ENCODE measurements at regions not wholly inside any gene's neighbourhood (a gene's known extent, or its start where the extent isn't known, plus 50 kb on each side); places are given as distances from the start of the nearest gene placed in this dataset.

GRCh38 chr1:9475061-9475627 is 64.1 kb upstream of the SLC25A33 start:
- H3K4me1 ChIP-seq (ENCODE audit: insufficient read depth, low read length): no peaks in the 10 kb centered on the region
- ATAC-seq (ENCODE audit: poor library complexity) (no peak), DNase-seq (no peak)
- Mint-ChIP-seq H3K9me3 (no peaks in the 10 kb centered on the region), H3K27ac (no peak overlapping the region), H3K36me3 (ENCODE audit: low read depth) (no peaks in the 10 kb centered on the region), H3K4me3 (no peak overlapping the region), H3K4me1 (ENCODE audit: low read depth) (no peaks in the 10 kb centered on the region), H3K27me3 (peaks cover 5% of the 10 kb centered on the region)
- H3K27ac ChIP-seq (ENCODE audit: low read depth in 1 of 2, low read length in 2 of 2): no peak overlapping the region
- H3K36me3 ChIP-seq (ENCODE audit: insufficient read depth, low read length): no peaks in the 10 kb centered on the region
- TF ChIP-seq CTCF (IDR thresholded peaks at IDR 0.05): no peak
- ChIA-PET CTCF (no interaction called here), POLR2A (no interaction called here)
- intact Hi-C loops (cut with DNase I, micrococcal nuclease): no loop called here
- H3K4me3 ChIP-seq (ENCODE audit: low read length): no peak overlapping the region
- H3K27me3 ChIP-seq (ENCODE audit: control insufficient read depth in 1 of 2, insufficient read depth in 2 of 2, low read length in 2 of 2): no peaks in the 10 kb centered on the region
- H3K9me3 ChIP-seq (ENCODE audit: control insufficient read depth in 1 of 2, insufficient read depth in 1 of 2, low read length in 2 of 2): no peaks in the 10 kb centered on the region

GRCh38 chr1:9476790-9477463 is 62.3 kb upstream of the SLC25A33 start:
- CTCF ChIA-PET: no interaction called here
- POLR2A ChIA-PET: no interaction called here

GRCh38 chr1:9477535-9477934 is 61.7 kb upstream of the SLC25A33 start:
- H3K27ac ChIP-seq (ENCODE audit: low read depth in 1 of 2, low read length in 2 of 2): no peak overlapping the region

More at GRCh38 chr1:9476790-9477463, 62.3 kb upstream of the SLC25A33 start:
- Mint-ChIP-seq H3K36me3 (ENCODE audit: low read depth) (no peaks in the 10 kb centered on the region), H3K27ac (no peak overlapping the region), H3K4me3 (no peak overlapping the region), H3K4me1 (ENCODE audit: low read depth) (no peaks in the 10 kb centered on the region), H3K9me3 (no peaks in the 10 kb centered on the region), H3K27me3 (no peaks in the 10 kb centered on the region)
- Histone ChIP-seq H3K9me3 (ENCODE audit: control insufficient read depth in 1 of 2, insufficient read depth in 1 of 2, low read length in 2 of 2) (no peaks in the 10 kb centered on the region), H3K27me3 (ENCODE audit: control insufficient read depth in 1 of 2, insufficient read depth in 2 of 2, low read length in 2 of 2) (no peaks in the 10 kb centered on the region), H3K27ac (ENCODE audit: low read depth in 1 of 2, low read length in 2 of 2) (no peak overlapping the region), H3K36me3 (ENCODE audit: insufficient read depth, low read length) (no peaks in the 10 kb centered on the region), H3K4me3 (ENCODE audit: low read length) (no peak overlapping the region), H3K4me1 (ENCODE audit: insufficient read depth, low read length) (no peaks in the 10 kb centered on the region)
- intact Hi-C loops (cut with DNase I, micrococcal nuclease): no loop called here
- no peak for TF ChIP-seq CTCF (IDR thresholded peaks at IDR 0.05)
- ATAC-seq (ENCODE audit: poor library complexity) (no peak), DNase-seq (no peak)

More at GRCh38 chr1:9477535-9477934, 61.7 kb upstream of the SLC25A33 start:
- H3K9me3 Mint-ChIP-seq: no peaks in the 10 kb centered on the region
- ChIA-PET CTCF (no interaction called here), POLR2A (no interaction called here)
- no peaks in the 10 kb centered on the region for H3K27me3 Mint-ChIP-seq
- no peaks in the 10 kb centered on the region for H3K36me3 ChIP-seq (ENCODE audit: insufficient read depth, low read length)
- intact Hi-C loops (cut with DNase I, micrococcal nuclease): no loop called here
- no peak overlapping the region for H3K4me3 ChIP-seq (ENCODE audit: low read length)
- no peak overlapping the region for H3K4me3 Mint-ChIP-seq
- no peaks in the 10 kb centered on the region for H3K27me3 ChIP-seq (ENCODE audit: control insufficient read depth in 1 of 2, insufficient read depth in 2 of 2, low read length in 2 of 2)
- no peaks in the 10 kb centered on the region for H3K4me1 Mint-ChIP-seq (ENCODE audit: low read depth)
- H3K36me3 Mint-ChIP-seq (ENCODE audit: low read depth): no peaks in the 10 kb centered on the region
- no peaks in the 10 kb centered on the region for H3K9me3 ChIP-seq (ENCODE audit: control insufficient read depth in 1 of 2, insufficient read depth in 1 of 2, low read length in 2 of 2)
- no peak for TF ChIP-seq CTCF (IDR thresholded peaks at IDR 0.05)
- DNase-seq: no peak
- no peaks in the 10 kb centered on the region for H3K4me1 ChIP-seq (ENCODE audit: insufficient read depth, low read length)
- H3K27ac Mint-ChIP-seq: no peak overlapping the region
- ATAC-seq (ENCODE audit: poor library complexity): no peak
